ENCODE measurements at regions not wholly inside any gene's neighbourhood (a gene's known extent, or its start where the extent isn't known, plus 50 kb on each side); places are given as distances from the start of the nearest gene placed in this dataset.

DNA sequence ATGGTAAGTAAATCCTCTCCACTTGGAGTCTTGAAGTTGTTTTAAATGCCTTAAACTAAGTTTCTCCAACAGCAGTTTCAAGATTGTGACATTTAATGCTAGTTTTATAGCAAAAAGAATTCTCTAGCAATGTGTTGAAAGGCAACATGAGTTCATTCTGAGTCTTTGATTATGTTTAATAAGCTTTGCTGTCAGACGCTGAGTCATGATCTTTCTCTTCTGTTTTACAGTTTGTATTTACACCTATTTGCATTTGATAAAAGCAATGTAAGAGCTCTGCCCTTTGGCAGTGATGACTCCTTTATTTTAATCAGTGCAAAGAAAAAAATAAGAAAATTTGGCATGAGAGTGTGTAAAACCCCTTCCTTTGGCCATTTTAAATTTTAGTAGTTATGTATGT lies 497.7 kb downstream of the STK39 start:
- TF ChIP-seq CTCF (IDR thresholded peaks at IDR 0.05) (no peak), POLR2A (IDR thresholded peaks at IDR 0.05) (no peak)
